Kidney epithelial cell (primary cell): ENCODE measurements at regions not wholly inside any gene's neighbourhood (a gene's known extent, or its start where the extent isn't known, plus 50 kb on each side); places are given as distances from the start of the nearest gene placed in this dataset.

ENCODE experiments used
- DNase-seq: peaks from one replicate; pipeline ENCODE4 v3.0.0-alpha.2; 2010; ENCODE audit warnings: low read depth
- H3K27me3 ChIP-seq: 2 replicates; pipeline ENCODE4 v1.6.0; 2011; ENCODE audit warnings: low read length; ENCODE audit not compliant: control insufficient read depth, insufficient read depth
- H3K36me3 ChIP-seq: 2 replicates; pipeline ENCODE4 v1.5.1; 2011; ENCODE audit warnings: low read length; ENCODE audit not compliant: control insufficient read depth, insufficient read depth
- H3K4me3 ChIP-seq: 2 replicates; pipeline ENCODE4 v1.5.1; 2011; ENCODE audit warnings: low read depth, mild to moderate bottlenecking, control low read depth, low read length
- TF ChIP-seq, protein P1 (sequence below): IDR thresholded peaks from 2 replicates; pipeline ENCODE4 v1.5.1; 2011; ENCODE audit warnings: mild to moderate bottlenecking, moderate library complexity, low read length, control low read depth, inconsistent platforms; ENCODE audit not compliant: insufficient read depth, poor library complexity, severe bottlenecking

DNA sequence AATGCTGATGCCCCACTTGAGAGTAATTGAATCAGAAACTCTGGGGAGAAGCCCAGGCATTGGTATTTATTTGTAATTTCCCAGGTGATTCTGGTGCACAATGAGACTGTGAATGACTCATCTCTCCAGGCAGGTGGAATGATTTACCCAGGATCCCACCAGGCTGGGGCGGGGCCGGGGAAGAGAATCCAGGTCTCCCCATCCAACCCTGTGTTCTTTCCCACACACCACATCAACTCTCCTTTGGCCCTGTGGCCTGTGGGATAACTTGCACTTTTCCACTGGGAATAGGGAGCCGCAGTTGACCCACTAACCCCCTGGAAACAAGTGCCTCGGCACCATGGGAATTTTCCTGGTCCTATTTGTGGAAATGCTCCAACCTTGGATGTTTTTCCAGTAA lies 409.8 kb downstream of the ZNF521 start:
- Histone ChIP-seq H3K27me3 (no peaks in the 10 kb centered on the region), H3K36me3 (no peaks in the 10 kb centered on the region), H3K4me3 (no peak overlapping the region)
- no peak for DNase-seq
- TF ChIP-seq, protein P1, sequence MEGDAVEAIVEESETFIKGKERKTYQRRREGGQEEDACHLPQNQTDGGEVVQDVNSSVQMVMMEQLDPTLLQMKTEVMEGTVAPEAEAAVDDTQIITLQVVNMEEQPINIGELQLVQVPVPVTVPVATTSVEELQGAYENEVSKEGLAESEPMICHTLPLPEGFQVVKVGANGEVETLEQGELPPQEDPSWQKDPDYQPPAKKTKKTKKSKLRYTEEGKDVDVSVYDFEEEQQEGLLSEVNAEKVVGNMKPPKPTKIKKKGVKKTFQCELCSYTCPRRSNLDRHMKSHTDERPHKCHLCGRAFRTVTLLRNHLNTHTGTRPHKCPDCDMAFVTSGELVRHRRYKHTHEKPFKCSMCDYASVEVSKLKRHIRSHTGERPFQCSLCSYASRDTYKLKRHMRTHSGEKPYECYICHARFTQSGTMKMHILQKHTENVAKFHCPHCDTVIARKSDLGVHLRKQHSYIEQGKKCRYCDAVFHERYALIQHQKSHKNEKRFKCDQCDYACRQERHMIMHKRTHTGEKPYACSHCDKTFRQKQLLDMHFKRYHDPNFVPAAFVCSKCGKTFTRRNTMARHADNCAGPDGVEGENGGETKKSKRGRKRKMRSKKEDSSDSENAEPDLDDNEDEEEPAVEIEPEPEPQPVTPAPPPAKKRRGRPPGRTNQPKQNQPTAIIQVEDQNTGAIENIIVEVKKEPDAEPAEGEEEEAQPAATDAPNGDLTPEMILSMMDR: no peak

DNA sequence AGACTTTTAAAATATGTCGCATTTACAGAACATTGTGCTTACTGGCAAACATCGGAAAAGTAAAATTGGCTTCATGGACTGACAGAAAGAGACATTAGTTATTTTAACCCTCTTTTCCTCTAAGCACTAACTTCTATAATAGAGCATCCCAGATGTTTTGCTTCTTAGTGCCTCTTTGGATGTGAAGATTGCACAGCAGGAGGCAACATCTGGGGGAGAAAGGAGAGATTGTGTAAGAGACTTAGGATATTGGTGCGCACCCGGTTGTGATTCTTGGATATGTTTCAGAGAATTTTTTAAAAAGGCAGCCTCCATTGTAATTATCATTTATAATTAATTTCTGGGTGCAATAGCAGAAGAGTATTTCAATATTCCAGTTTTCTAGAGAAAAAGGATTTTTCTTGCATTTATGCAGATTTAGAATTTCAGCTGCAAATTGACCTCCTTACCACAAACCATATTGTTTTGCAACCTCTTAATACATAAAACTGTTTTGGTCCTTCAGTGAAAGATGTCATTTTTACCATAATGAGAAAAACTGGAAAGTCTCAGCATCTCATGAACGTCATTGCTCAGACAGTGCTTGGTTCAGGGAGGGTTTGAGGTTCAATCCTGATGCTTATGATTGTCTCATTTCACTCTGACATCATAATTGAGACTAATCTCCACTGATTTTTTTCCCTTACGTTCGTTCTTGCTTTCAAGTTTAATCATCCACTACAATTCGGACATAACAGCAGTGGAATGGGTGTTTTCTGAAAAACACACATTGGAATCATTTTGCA lies 404.3 kb downstream of the ZNF521 start:
- H3K27me3 ChIP-seq: no peaks in the 10 kb centered on the region
- no peak overlapping the region for H3K4me3 ChIP-seq
- H3K36me3 ChIP-seq: no peaks in the 10 kb centered on the region
- TF ChIP-seq, protein P1: no peak
- no peak for DNase-seq

DNA sequence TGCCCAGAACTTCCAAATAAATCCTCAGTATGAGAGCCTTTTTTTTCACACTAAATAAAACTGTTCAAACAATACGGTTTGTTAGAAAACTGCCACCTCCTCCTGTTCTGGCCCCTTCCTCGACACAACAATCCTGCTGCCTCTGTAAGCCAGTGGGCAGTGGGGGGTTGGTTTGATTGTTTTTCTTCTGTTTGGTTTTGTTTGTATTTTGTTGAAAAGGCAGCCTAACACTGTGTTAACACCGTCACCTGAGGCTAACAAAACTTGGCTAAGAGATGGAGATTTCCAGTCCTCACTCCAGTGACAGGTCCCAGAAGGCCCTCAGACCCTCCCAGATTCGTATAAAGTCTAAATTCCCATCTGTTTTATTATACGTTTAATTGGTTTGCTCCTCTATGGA lies 402.1 kb downstream of the ZNF521 start:
- no peaks in the 10 kb centered on the region for H3K36me3 ChIP-seq
- no peak for DNase-seq
- no peaks in the 10 kb centered on the region for H3K27me3 ChIP-seq
- H3K4me3 ChIP-seq: no peak overlapping the region
- TF ChIP-seq, protein P1: no peak

DNA sequence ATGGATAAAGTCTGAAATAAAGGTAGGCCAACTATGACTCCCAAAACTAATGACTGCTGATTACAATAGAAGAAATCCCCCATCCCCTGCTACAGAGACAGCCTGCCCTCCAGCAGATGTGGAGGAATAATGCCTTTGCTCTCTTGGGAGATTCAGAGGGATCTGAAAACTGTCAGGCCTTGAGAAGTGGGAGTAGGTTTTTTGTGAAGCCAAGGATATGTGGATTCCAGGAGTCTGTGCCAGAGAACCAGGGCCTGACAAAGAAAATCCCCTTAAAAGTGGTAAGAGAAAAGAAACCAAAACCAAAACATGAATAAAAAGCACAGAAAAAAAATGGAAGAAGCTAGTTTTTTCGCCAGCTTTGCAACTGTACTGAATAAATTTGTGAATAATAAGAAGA lies 397.6 kb downstream of the ZNF521 start:
- Histone ChIP-seq H3K36me3 (no peaks in the 10 kb centered on the region), H3K27me3 (no peaks in the 10 kb centered on the region), H3K4me3 (no peak overlapping the region)
- TF ChIP-seq, protein P1: no peak
- DNase-seq: no peak

DNA sequence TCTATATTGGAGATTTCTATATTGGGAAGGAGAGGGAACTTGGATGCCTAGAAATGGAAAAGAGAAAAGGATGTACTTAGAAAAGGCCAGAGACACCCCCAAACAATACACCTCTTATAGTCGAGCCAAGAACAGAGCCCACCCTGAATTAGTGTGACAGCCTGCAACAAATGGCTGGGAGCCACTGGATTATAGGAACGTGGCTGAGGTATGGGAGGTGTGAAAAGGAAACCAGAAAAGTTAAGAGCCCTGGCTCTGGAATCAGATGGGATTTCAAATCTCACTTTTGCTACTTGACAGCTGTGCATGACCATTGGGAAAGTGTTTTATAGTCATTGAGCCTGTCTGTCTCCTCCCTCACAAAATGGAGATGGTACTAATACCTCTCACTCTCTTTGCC lies 394.0 kb downstream of the ZNF521 start:
- TF ChIP-seq, protein P1: no peak

DNA sequence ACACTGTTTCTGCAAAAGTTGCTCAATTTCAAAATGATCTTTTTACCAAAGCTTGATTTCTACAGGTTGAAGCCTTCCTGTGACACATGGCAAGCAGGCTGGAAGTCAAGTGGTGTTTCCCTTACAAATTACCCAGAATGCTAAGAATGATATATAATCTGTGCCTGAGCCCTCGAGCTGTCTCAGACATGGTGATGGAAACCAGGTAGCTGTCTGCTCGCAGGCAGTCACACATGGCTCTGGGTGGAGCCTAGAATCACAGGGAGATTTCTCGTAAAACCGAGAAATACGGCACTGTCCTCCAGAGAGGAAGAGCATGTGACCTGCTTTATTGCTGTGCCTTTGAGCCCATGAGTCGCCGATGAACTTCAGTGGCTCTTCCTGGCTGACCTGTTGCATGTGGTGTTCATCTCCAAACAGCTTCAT lies 392.9 kb downstream of the ZNF521 start:
- H3K36me3 ChIP-seq: no peaks in the 10 kb centered on the region
- no peaks in the 10 kb centered on the region for H3K27me3 ChIP-seq
- no peak for DNase-seq
- H3K4me3 ChIP-seq: no peak overlapping the region
- TF ChIP-seq, protein P1: no peak

More for the DNA sequence above, 394.0 kb downstream of the ZNF521 start:
- DNase-seq: no peak
- Histone ChIP-seq H3K4me3 (no peak overlapping the region), H3K36me3 (no peaks in the 10 kb centered on the region), H3K27me3 (no peaks in the 10 kb centered on the region)
